ENCODE measurements at regions not wholly inside any gene's neighbourhood (a gene's known extent, or its start where the extent isn't known, plus 50 kb on each side); places are given as distances from the start of the nearest gene placed in this dataset.

- TF ChIP-seq NELFE (IDR thresholded peaks at IDR 0.05; ENCODE audit: insufficient read depth, insufficient read length), result no peak
- TF ChIP-seq, protein P1, sequence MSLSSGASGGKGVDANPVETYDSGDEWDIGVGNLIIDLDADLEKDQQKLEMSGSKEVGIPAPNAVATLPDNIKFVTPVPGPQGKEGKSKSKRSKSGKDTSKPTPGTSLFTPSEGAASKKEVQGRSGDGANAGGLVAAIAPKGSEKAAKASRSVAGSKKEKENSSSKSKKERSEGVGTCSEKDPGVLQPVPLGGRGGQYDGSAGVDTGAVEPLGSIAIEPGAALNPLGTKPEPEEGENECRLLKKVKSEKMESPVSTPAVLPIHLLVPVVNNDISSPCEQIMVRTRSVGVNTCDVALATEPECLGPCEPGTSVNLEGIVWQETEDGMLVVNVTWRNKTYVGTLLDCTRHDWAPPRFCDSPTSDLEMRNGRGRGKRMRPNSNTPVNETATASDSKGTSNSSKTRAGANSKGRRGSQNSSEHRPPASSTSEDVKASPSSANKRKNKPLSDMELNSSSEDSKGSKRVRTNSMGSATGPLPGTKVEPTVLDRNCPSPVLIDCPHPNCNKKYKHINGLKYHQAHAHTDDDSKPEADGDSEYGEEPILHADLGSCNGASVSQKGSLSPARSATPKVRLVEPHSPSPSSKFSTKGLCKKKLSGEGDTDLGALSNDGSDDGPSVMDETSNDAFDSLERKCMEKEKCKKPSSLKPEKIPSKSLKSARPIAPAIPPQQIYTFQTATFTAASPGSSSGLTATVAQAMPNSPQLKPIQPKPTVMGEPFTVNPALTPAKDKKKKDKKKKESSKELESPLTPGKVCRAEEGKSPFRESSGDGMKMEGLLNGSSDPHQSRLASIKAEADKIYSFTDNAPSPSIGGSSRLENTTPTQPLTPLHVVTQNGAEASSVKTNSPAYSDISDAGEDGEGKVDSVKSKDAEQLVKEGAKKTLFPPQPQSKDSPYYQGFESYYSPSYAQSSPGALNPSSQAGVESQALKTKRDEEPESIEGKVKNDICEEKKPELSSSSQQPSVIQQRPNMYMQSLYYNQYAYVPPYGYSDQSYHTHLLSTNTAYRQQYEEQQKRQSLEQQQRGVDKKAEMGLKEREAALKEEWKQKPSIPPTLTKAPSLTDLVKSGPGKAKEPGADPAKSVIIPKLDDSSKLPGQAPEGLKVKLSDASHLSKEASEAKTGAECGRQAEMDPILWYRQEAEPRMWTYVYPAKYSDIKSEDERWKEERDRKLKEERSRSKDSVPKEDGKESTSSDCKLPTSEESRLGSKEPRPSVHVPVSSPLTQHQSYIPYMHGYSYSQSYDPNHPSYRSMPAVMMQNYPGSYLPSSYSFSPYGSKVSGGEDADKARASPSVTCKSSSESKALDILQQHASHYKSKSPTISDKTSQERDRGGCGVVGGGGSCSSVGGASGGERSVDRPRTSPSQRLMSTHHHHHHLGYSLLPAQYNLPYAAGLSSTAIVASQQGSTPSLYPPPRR (CRISPR knock-in tag; IDR thresholded peaks at IDR 0.05; ENCODE audit: borderline replicate concordance), result no peak
- TF ChIP-seq TBP (optimal IDR thresholded peaks at IDR 0.05; ENCODE audit: low read depth, low read length), result no peak
- no peak for TF ChIP-seq HDAC2 (IDR thresholded peaks at IDR 0.05)
Observed at GRCh38 chr2:221109552-221109951, 462.6 kb downstream of the EPHA4 start (continued).

- POLR2A ChIA-PET, result no interaction called here
- Histone ChIP-seq H4K20me1 (replicated peaks; ENCODE audit: control insufficient read depth, insufficient read depth, low read length) (no peaks in the 10 kb centered on the region), H3K9ac (ENCODE audit: insufficient read depth in 1 of 2, low read depth in 2 of 2, low read length in 2 of 2) (no peak overlapping the region), H3K4me3 (no peak overlapping the region), H2AFZ (ENCODE audit: low read depth, low read length) (no peak overlapping the region), H3K36me3 (ENCODE audit: control insufficient read depth, insufficient read depth, low read length) (no peaks in the 10 kb centered on the region), H3K4me1 (replicated peaks in 1 of 2; ENCODE audit: control insufficient read depth in 2 of 2, insufficient read depth in 2 of 2, low read length in 2 of 2) (no peaks in the 10 kb centered on the region), H3K27ac (ENCODE audit: extremely low read depth, low read depth, low read length) (no peak overlapping the region), H3K27me3 (ENCODE audit: control insufficient read depth in 2 of 2, insufficient read depth in 2 of 2, low read length in 2 of 2) (no peaks in the 10 kb centered on the region), H3K9me1 (ENCODE audit: control insufficient read depth, insufficient read depth, low read length) (no peaks in the 10 kb centered on the region), H3K4me2 (ENCODE audit: insufficient read depth, low read length) (no peak overlapping the region), H3K79me2 (ENCODE audit: control insufficient read depth, insufficient read depth, low read length) (no peaks in the 10 kb centered on the region), H3K9me3 (replicated peaks; ENCODE audit: control insufficient read depth, insufficient read depth, low read depth, low read length) (no peaks in the 10 kb centered on the region)
- CTCF ChIA-PET (ENCODE audit: low intra/inter-chr PET ratio), result no interaction called here
- no TSS peak for BruUV-seq (replicated peaks)
- ATAC-seq (no peak), DNase-seq (ENCODE audit: extremely low read depth in 1 of 4, low spot score in 3 of 4) (no peak), FAIRE-seq (no peak)
- intact Hi-C loops (cut with micrococcal nuclease), result no loop called here
- in situ Hi-C loops (cut with MboI), result no loop called here
- TF ChIP-seq ATF2 (CRISPR knock-in tag; IDR thresholded peaks at IDR 0.05) (no peak), TGIF2 (CRISPR knock-in tag; IDR thresholded peaks at IDR 0.05) (no peak), HDGF (IDR thresholded peaks at IDR 0.05) (no peak), KHSRP (IDR thresholded peaks at IDR 0.05) (no peak), HDAC1 (IDR thresholded peaks at IDR 0.05) (no peak), ZNF551 (CRISPR knock-in tag; IDR thresholded peaks at IDR 0.05) (no peak), SP1 (CRISPR knock-in tag; IDR thresholded peaks at IDR 0.05) (no peak), HDAC2 (IDR thresholded peaks at IDR 0.05) (no peak), KDM4B (IDR thresholded peaks at IDR 0.05; ENCODE audit: borderline replicate concordance in 2 of 2, low read depth in 1 of 2) (no peak), RFX5 (IDR thresholded peaks at IDR 0.05; ENCODE audit: low read depth, low read length) (no peak), ZNF239 (CRISPR knock-in tag; IDR thresholded peaks at IDR 0.05) (no peak), CBX1 (IDR thresholded peaks at IDR 0.05; ENCODE audit: low read depth) (no peak), ZNF280B (CRISPR knock-in tag; IDR thresholded peaks at IDR 0.05) (no peak)
- WGBS (ENCODE audit: insufficient coverage, low coverage, missing lambda C conversion rate), result 2% methylated on average over 4 of the region's 4 CpGs
Observed at GRCh38 chr2:221111739-221112138, 460.4 kb downstream of the EPHA4 start.

Data from K562 (cell line).